Endothelial cell of umbilical vein (primary cell): ENCODE measurements at regions not wholly inside any gene's neighbourhood (a gene's known extent, or its start where the extent isn't known, plus 50 kb on each side); places are given as distances from the start of the nearest gene placed in this dataset.

Experiments used
- BruUV-seq: library from RNA; stranded (reverse); fragments of 400-500 nt; replicated peaks from 2 replicates; lab custom pipeline; 2021; lab: Mats Ljungman, UMichigan
- CTCF ChIA-PET: fragments of 300-600, 350-600 bp; sonication (Branson Sonifier 250); formaldehyde crosslinking; loops from one replicate; lab custom pipeline; 2021; ENCODE audit warnings: antibody characterized with exemption, inconsistent platforms; lab: Charles Lee
- POLR2A ChIA-PET: fragments of 300-600, 350-600 bp; sonication (Branson Sonifier 250); formaldehyde crosslinking; loops from one replicate; lab custom pipeline; 2021; ENCODE audit warnings: antibody characterized with exemption, inconsistent platforms; lab: Charles Lee
- DNase-seq: peaks from one replicate; pipeline ENCODE4 v3.0.0-alpha.2; 2011; ENCODE audit warnings: low read depth, low spot score
- FAIRE-seq: peaks from 2 replicates; lab custom pipeline; 2011; peaks lifted over from hg19 to GRCh38; lab: Jason Lieb, UNC
- H2AFZ ChIP-seq: 2 replicates; pipeline ENCODE4 v1.6.0; 2012; ENCODE audit warnings: low read depth, low read length, control low read depth, inconsistent platforms
- H3K27ac ChIP-seq: 2 replicates; pipeline ENCODE4 v1.5.1; 2011; ENCODE audit warnings: low read depth, mild to moderate bottlenecking, control low read depth, low read length, moderate library complexity; ENCODE audit not compliant: insufficient read depth
- H3K27me3 ChIP-seq, 2 experiments: 2 replicates each; pipeline versions ENCODE4 v1.6.0 to v1.6.1; 2011; ENCODE audit warnings: low read length in 2 of 2, mixed read lengths in 1 of 2; ENCODE audit not compliant: control insufficient read depth in 2 of 2, insufficient read depth in 2 of 2
- H3K36me3 ChIP-seq, 2 experiments: 2 replicates in 1 of 2; 3 replicates in 1 of 2; pipeline ENCODE4 v1.5.1; 2011; ENCODE audit warnings: low read length in 2 of 2, mild to moderate bottlenecking in 1 of 2, moderate library complexity in 1 of 2; ENCODE audit not compliant: control insufficient read depth in 2 of 2, insufficient read depth in 2 of 2; ENCODE audit errors: extremely low read depth in 1 of 2
- H3K4me1 ChIP-seq: 3 replicates; pipeline ENCODE4 v1.5.1; 2011; ENCODE audit warnings: mild to moderate bottlenecking, low read length; ENCODE audit not compliant: control insufficient read depth, insufficient read depth; ENCODE audit errors: extremely low read depth
- H3K4me2 ChIP-seq: 2 replicates; pipeline ENCODE4 v1.6.1; 2011; ENCODE audit warnings: low read length, control low read depth, mixed read lengths; ENCODE audit not compliant: insufficient read depth
- H3K4me3 ChIP-seq, 3 experiments: fragments of 200-600 bp in 1 of 3; sonication (generic), shearing (Covaris generic) in 1 of 3; replicated peaks in 1 of 3; 2 replicates each; pipeline ENCODE4 v1.5.1; 2011 to 2016; ENCODE audit warnings: control low read depth in 3 of 3, low read length in 3 of 3, mild to moderate bottlenecking in 2 of 3, inconsistent platforms in 1 of 3, low read depth in 1 of 3, moderate library complexity in 1 of 3; ENCODE audit not compliant: insufficient read depth in 1 of 3
- H3K79me2 ChIP-seq: 2 replicates; pipeline ENCODE4 v1.6.0; 2012; ENCODE audit warnings: low read length, inconsistent platforms; ENCODE audit not compliant: control insufficient read depth, insufficient read depth
- H3K9ac ChIP-seq: replicated peaks from 2 replicates; pipeline ENCODE3; 2011; ENCODE audit warnings: low read length, control low read depth; ENCODE audit not compliant: insufficient read depth; ENCODE audit errors: extremely low read depth
- H3K9me1 ChIP-seq: replicated peaks from 3 replicates; pipeline ENCODE4 v1.6.0; 2011; ENCODE audit warnings: mild to moderate bottlenecking, low read length; ENCODE audit not compliant: control insufficient read depth, insufficient read depth; ENCODE audit errors: extremely low read depth
- H3K9me3 ChIP-seq: replicated peaks from 2 replicates; pipeline ENCODE4 v1.5.1; 2012; ENCODE audit warnings: low read length, inconsistent platforms; ENCODE audit not compliant: control insufficient read depth, insufficient read depth
- H4K20me1 ChIP-seq: replicated peaks from 2 replicates; pipeline ENCODE3; 2011; ENCODE audit warnings: mild to moderate bottlenecking, low read length; ENCODE audit not compliant: control insufficient read depth, insufficient read depth; ENCODE audit errors: extremely low read depth
- EZH2 ChIP-seq: IDR thresholded peaks from 2 replicates; pipeline ENCODE4 v1.6.1; 2012; ENCODE audit warnings: borderline replicate concordance, low read depth, mild to moderate bottlenecking, moderate library complexity, low read length, inconsistent platforms; ENCODE audit not compliant: severe bottlenecking
- FOS ChIP-seq: IDR thresholded peaks from 2 replicates; pipeline ENCODE4 v1.6.1; 2011; ENCODE audit warnings: mild to moderate bottlenecking, low read length, moderate library complexity, borderline replicate concordance; ENCODE audit not compliant: insufficient read depth
- GATA2 ChIP-seq: IDR thresholded peaks from 2 replicates; pipeline ENCODE4 v1.7.0; 2011; ENCODE audit warnings: low read depth, mild to moderate bottlenecking, moderate library complexity, mixed read lengths, low read length; ENCODE audit not compliant: insufficient read length, insufficient read depth
- JUN ChIP-seq: IDR thresholded peaks from 2 replicates; pipeline ENCODE4 v1.6.1; 2011; ENCODE audit warnings: borderline replicate concordance, low read depth; ENCODE audit not compliant: insufficient read length, insufficient read depth
- MYC ChIP-seq: IDR thresholded peaks from one replicate; pipeline ENCODE4 v1.6.1; 2011; ENCODE audit warnings: mild to moderate bottlenecking, low read depth, low read length
- POLR2A ChIP-seq: IDR thresholded peaks from 2 replicates; pipeline ENCODE4 v1.6.1; 2012; ENCODE audit warnings: low read depth, mild to moderate bottlenecking, control low read depth, low read length
- POLR2AphosphoS5 ChIP-seq: IDR thresholded peaks from 2 replicates; pipeline ENCODE4 v1.6.1; 2012; ENCODE audit warnings: low read depth, mild to moderate bottlenecking, control low read depth, low read length, moderate library complexity; ENCODE audit not compliant: insufficient read depth
- dilution Hi-C: fragments of 300-500 bp; cut with MboI; formaldehyde crosslinking; loops from one replicate; pipeline ENCODE4 v1.15.0; 2019; ENCODE audit warnings: low sequenced_read_pairs; ENCODE audit not compliant: extremely low pct_ligation_motif_present
- intact Hi-C: fragments of 100-400 bp; cut with micrococcal nuclease; formaldehyde crosslinking; loops from one replicate; pipeline ENCODE4 v1.10.0; 2022
- TF ChIP-seq, protein P1 (sequence below): IDR thresholded peaks from 2 replicates; pipeline ENCODE4 v1.6.1; 2011; ENCODE audit not compliant: insufficient read depth, insufficient read length
- TF ChIP-seq, protein P2 (sequence below), 2 donors: IDR thresholded peaks; 1 replicate in 1 of 2; 2 replicates in 1 of 2; pipeline ENCODE4 v1.5.1; 2011; ENCODE audit warnings: low read length in 2 of 2, mild to moderate bottlenecking in 2 of 2, moderate library complexity in 2 of 2, control low read depth in 1 of 2, inconsistent platforms in 1 of 2, low read depth in 1 of 2; ENCODE audit not compliant: insufficient read depth in 1 of 2; ENCODE audit errors: extremely low read depth in 1 of 2

DNA sequence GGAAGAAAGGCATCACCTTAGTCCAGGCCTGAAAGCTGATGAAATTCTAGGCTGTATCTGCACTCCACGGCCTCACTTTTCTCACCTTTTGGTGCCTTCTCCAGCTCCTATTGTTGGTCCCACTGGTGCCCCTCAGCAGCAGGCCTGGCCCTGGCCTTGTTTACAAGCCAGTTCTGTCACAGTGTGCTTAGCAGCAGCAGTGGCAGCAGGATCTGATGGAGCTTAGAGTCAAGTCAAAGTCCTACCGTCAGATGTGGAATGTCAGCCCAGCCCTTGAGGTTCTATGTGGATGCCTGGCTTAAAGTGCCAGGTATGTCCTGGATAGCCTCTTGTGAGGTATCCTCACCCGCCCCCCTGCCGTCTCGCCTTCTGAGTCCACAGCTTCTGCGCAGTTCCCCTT, 281.3 kb downstream of the SUCLG1 start:
- FAIRE-seq (no peak), DNase-seq (no peak)
- POLR2A ChIA-PET, result no interaction called here
- no peaks in the 10 kb centered on the region for H4K20me1 ChIP-seq
- H3K9me3 ChIP-seq, result peaks cover 2% of the 10 kb centered on the region
- H3K9ac ChIP-seq, result no peak overlapping the region
- H3K27me3 ChIP-seq, result no peaks in the 10 kb centered on the region
- no peak overlapping the region for H2AFZ ChIP-seq
- CTCF ChIA-PET, result no interaction called here
- intact Hi-C loops (no loop called here), dilution Hi-C loops (no loop called here)
- no peak overlapping the region for H3K27ac ChIP-seq
- no peaks in the 10 kb centered on the region for H3K79me2 ChIP-seq
- H3K36me3 ChIP-seq, result no peaks in the 10 kb centered on the region
- no peak for TF ChIP-seq EZH2
- TF ChIP-seq FOS, result no peak
- TF ChIP-seq, protein P1, sequence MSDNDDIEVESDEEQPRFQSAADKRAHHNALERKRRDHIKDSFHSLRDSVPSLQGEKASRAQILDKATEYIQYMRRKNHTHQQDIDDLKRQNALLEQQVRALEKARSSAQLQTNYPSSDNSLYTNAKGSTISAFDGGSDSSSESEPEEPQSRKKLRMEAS, result no peak
- TF ChIP-seq JUN, result no peak
- no peak for TF ChIP-seq POLR2A
- TF ChIP-seq, protein P2, sequence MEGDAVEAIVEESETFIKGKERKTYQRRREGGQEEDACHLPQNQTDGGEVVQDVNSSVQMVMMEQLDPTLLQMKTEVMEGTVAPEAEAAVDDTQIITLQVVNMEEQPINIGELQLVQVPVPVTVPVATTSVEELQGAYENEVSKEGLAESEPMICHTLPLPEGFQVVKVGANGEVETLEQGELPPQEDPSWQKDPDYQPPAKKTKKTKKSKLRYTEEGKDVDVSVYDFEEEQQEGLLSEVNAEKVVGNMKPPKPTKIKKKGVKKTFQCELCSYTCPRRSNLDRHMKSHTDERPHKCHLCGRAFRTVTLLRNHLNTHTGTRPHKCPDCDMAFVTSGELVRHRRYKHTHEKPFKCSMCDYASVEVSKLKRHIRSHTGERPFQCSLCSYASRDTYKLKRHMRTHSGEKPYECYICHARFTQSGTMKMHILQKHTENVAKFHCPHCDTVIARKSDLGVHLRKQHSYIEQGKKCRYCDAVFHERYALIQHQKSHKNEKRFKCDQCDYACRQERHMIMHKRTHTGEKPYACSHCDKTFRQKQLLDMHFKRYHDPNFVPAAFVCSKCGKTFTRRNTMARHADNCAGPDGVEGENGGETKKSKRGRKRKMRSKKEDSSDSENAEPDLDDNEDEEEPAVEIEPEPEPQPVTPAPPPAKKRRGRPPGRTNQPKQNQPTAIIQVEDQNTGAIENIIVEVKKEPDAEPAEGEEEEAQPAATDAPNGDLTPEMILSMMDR (IDR thresholded peaks at IDR 0.05; ENCODE audit: extremely low read depth in 1 of 2, insufficient read depth in 1 of 2, low read depth in 1 of 2, low read length in 2 of 2), result no peak
- TF ChIP-seq GATA2, result no peak
- TF ChIP-seq POLR2AphosphoS5, result no peak
- no peak for TF ChIP-seq MYC
- no peaks in the 10 kb centered on the region for H3K4me1 ChIP-seq
- H3K4me2 ChIP-seq, result no peak overlapping the region
- H3K4me3 ChIP-seq, result no peak overlapping the region
- BruUV-seq, result no TSS peak
- no peaks in the 10 kb centered on the region for H3K9me1 ChIP-seq
